ENCODE measurements at regions not wholly inside any gene's neighbourhood (a gene's known extent, or its start where the extent isn't known, plus 50 kb on each side); places are given as distances from the start of the nearest gene placed in this dataset.

GRCh38 chr2:136639651-136640050, 125.7 kb upstream of the THSD7B start:
- TF ChIP-seq TAF1 (IDR thresholded peaks at IDR 0.05; ENCODE audit: borderline replicate concordance, insufficient read depth, low read length) (no peak), POLR2AphosphoS5 (IDR thresholded peaks at IDR 0.05; ENCODE audit: low read depth, low read length) (no peak), FOXP2 (optimal IDR thresholded peaks at IDR 0.05; ENCODE audit: borderline replicate concordance, extremely low read depth, extremely low read length, insufficient read depth) (no peak), REST (IDR thresholded peaks at IDR 0.05; ENCODE audit: insufficient read depth in 1 of 2, low read depth in 2 of 2, low read length in 2 of 2) (no peak), SIN3A (IDR thresholded peaks at IDR 0.05; ENCODE audit: borderline replicate concordance, insufficient read depth, low read length) (no peak)

DNA sequence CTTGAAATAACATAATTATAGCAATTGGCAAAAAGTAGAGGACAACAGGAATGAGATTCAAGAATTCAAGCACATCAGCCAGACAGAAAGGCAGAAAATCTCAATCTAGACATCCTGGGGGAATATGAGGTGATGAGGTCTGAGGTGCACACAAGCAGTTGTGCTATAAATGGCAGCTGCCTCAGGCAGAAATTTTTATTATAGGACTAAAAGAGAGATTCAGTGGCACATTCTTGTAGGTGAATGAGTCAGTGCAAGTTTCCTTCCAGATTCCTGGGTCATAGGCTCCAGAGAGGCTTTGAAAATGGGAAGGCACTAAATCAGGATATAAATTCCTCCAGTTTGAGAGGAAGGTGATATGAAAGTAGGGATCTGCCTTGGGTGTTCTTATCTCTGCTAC, 127.2 kb upstream of the THSD7B start:
- no peak for TF ChIP-seq REST (IDR thresholded peaks at IDR 0.05; ENCODE audit: insufficient read depth in 1 of 2, low read depth in 2 of 2, low read length in 2 of 2)
- no peak for TF ChIP-seq FOXP2 (optimal IDR thresholded peaks at IDR 0.05; ENCODE audit: borderline replicate concordance, extremely low read depth, extremely low read length, insufficient read depth)
- TF ChIP-seq POLR2AphosphoS5 (IDR thresholded peaks at IDR 0.05; ENCODE audit: low read depth, low read length): no peak
- TF ChIP-seq SIN3A (IDR thresholded peaks at IDR 0.05; ENCODE audit: borderline replicate concordance, insufficient read depth, low read length): no peak
- no peak for TF ChIP-seq TAF1 (IDR thresholded peaks at IDR 0.05; ENCODE audit: borderline replicate concordance, insufficient read depth, low read length)

- no peak for TF ChIP-seq FOXP2 (optimal IDR thresholded peaks at IDR 0.05; ENCODE audit: borderline replicate concordance, extremely low read depth, extremely low read length, insufficient read depth)
- TF ChIP-seq SIN3A (IDR thresholded peaks at IDR 0.05; ENCODE audit: borderline replicate concordance, insufficient read depth, low read length): no peak
- no peak for TF ChIP-seq TAF1 (IDR thresholded peaks at IDR 0.05; ENCODE audit: borderline replicate concordance, insufficient read depth, low read length)
- TF ChIP-seq POLR2AphosphoS5 (IDR thresholded peaks at IDR 0.05; ENCODE audit: low read depth, low read length): no peak
- TF ChIP-seq REST (IDR thresholded peaks at IDR 0.05; ENCODE audit: insufficient read depth in 1 of 2, low read depth in 2 of 2, low read length in 2 of 2): no peak
These were observed 127.9 kb upstream of the THSD7B start for GRCh38 chr2:136637402-136637801.

DNA sequence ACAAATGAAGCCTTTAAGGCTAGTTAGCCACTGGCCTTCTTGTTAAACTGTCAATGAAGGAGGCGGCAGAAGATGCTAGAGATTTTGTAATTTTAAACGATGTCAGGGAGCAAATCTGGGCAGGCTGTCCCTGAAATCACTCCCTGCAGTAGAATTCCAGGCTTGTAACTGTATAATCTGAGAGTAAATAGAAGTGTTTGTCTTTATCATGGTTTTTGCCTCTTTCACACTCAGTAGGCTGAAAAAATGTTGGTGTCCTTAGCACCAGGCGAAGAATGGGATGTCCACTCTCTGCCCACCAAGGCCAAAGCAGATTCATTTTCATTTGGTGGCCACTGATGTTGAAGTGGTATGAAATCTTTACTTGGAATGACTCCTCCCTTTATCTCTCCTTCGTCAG, 136.9 kb upstream of the THSD7B start:
- TF ChIP-seq POLR2AphosphoS5 (IDR thresholded peaks at IDR 0.05; ENCODE audit: low read depth, low read length) (no peak), SIN3A (IDR thresholded peaks at IDR 0.05; ENCODE audit: borderline replicate concordance, insufficient read depth, low read length) (no peak), FOXP2 (optimal IDR thresholded peaks at IDR 0.05; ENCODE audit: borderline replicate concordance, extremely low read depth, extremely low read length, insufficient read depth) (no peak), REST (IDR thresholded peaks at IDR 0.05; ENCODE audit: insufficient read depth in 1 of 2, low read depth in 2 of 2, low read length in 2 of 2) (no peak), TAF1 (IDR thresholded peaks at IDR 0.05; ENCODE audit: borderline replicate concordance, insufficient read depth, low read length) (no peak)

DNA sequence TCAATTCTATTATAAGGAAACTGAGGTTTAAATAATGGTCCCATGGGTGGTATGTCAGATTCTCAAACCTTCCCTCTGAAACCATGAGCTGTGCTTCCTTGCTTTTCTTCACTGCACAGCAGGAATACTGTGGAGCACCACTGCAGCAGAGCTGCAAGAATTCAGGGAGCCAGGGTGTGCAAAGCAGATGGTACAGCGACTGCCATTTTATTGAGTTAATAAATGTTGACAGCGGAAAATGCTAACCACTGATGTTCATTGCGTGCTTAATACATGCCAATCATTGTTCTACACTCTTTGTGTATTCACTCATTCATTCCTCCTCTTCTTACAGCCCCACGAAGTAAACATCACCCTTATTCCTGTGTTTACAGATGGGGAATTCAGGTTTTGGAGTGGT, 152.2 kb upstream of the THSD7B start:
- no peak for TF ChIP-seq REST (IDR thresholded peaks at IDR 0.05; ENCODE audit: insufficient read depth in 1 of 2, low read depth in 2 of 2, low read length in 2 of 2)
